Spleen (tissue), 7 donors: ENCODE measurements at regions not wholly inside any gene's neighbourhood (a gene's known extent, or its start where the extent isn't known, plus 50 kb on each side); places are given as distances from the start of the nearest gene placed in this dataset.

Experiments
- POLR2A ChIP-seq, 3 donors: fragments of 450-650 bp; IDR thresholded peaks; one replicate each; pipeline ENCODE4 v1.5.1; 2017; ENCODE audit warnings: antibody characterized with exemption in 3 of 3, mild to moderate bottlenecking in 1 of 3
- POLR2AphosphoS5 ChIP-seq, 3 donors: sonication (generic); formaldehyde crosslinking; IDR thresholded peaks; one replicate each; pipeline ENCODE4 v1.5.1; 2017; ENCODE audit warnings: antibody characterized with exemption in 3 of 3
- TF ChIP-seq, protein P1 (sequence below), 11 experiments: fragments of 200-600 bp in 7 of 11; fragments of 450-650 bp in 4 of 11; sonication (generic) in 4 of 11; IDR thresholded peaks in 8 of 11; conservative IDR thresholded peaks in 3 of 11; 1 replicate in 7 of 11; 2 replicates in 4 of 11; pipeline versions ENCODE4 v1.4.0 to v1.8.0; 2016 to 2021; ENCODE audit warnings: antibody characterized with exemption in 11 of 11, inconsistent platforms in 4 of 11, mild to moderate bottlenecking in 1 of 11
- donor health status: DM: no; HTN: no; CAD: no; lungs with moderate emphysema.
- donor health status: DM: no; HTN: no; CAD: no.
- donor health status: DM: no; HTN: no; CAD: no.

DNA sequence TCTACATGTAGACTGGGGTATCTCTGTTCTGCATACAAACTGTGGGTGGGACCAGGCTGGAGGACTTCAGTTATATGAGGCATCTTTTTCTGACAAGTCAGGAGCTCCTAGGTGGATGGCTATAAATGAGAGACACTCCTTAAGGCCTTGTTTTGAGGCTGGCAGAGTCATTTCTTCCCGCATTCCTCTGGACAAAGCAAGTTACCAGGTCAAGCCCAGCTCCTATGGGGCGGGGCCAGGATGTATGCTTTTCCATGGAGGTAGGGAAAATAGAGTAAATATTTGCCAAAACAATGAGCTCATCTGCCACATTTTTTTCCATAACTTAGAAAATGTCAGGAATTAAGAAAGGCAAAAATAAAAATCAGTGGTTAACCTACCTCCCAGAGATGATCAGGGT, 283.4 kb downstream of the GPR37 start:
- TF ChIP-seq, protein P1, sequence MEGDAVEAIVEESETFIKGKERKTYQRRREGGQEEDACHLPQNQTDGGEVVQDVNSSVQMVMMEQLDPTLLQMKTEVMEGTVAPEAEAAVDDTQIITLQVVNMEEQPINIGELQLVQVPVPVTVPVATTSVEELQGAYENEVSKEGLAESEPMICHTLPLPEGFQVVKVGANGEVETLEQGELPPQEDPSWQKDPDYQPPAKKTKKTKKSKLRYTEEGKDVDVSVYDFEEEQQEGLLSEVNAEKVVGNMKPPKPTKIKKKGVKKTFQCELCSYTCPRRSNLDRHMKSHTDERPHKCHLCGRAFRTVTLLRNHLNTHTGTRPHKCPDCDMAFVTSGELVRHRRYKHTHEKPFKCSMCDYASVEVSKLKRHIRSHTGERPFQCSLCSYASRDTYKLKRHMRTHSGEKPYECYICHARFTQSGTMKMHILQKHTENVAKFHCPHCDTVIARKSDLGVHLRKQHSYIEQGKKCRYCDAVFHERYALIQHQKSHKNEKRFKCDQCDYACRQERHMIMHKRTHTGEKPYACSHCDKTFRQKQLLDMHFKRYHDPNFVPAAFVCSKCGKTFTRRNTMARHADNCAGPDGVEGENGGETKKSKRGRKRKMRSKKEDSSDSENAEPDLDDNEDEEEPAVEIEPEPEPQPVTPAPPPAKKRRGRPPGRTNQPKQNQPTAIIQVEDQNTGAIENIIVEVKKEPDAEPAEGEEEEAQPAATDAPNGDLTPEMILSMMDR (IDR thresholded peaks at IDR 0.05 in 8 of 11, conservative IDR thresholded peaks at IDR 0.05 in 3 of 11) = no peak
- no peak for TF ChIP-seq POLR2A (IDR thresholded peaks at IDR 0.05)
- TF ChIP-seq POLR2AphosphoS5 (IDR thresholded peaks at IDR 0.05) = no peak
